GM12872 (cell line): ENCODE measurements at regions not wholly inside any gene's neighbourhood (a gene's known extent, or its start where the extent isn't known, plus 50 kb on each side); places are given as distances from the start of the nearest gene placed in this dataset.

Source experiments
- CTCF ChIP-seq: IDR thresholded peaks from 3 replicates; pipeline ENCODE4 v1.5.1; 2011; ENCODE audit warnings: low read depth, mild to moderate bottlenecking, low read length, moderate library complexity; ENCODE audit not compliant: insufficient read depth

- no peak for TF ChIP-seq CTCF
These were observed 265.3 kb downstream of the PAX3 start for GRCh38 chr2:222033541-222033940.

- no peak for TF ChIP-seq CTCF
These were observed 272.9 kb downstream of the PAX3 start for GRCh38 chr2:222025881-222026271.

- peak; percentile 57; the same call in 2 of the 3 replicates for TF ChIP-seq CTCF
These were observed 273.6 kb downstream of the PAX3 start for GRCh38 chr2:222024932-222025880.

- TF ChIP-seq CTCF, result no peak
These were observed 281.4 kb downstream of the PAX3 start for GRCh38 chr2:222017252-222017850.

GRCh38 chr2:222013889-222014288 is 284.9 kb downstream of the PAX3 start:
- TF ChIP-seq CTCF, result no peak

GRCh38 chr2:222000326-222000725 is 298.5 kb downstream of the PAX3 start:
- TF ChIP-seq CTCF, result no peak

- no peak for TF ChIP-seq CTCF
These were observed 299.1 kb downstream of the PAX3 start for GRCh38 chr2:221999717-222000116.
